ENCODE measurements at regions not wholly inside any gene's neighbourhood (a gene's known extent, or its start where the extent isn't known, plus 50 kb on each side); places are given as distances from the start of the nearest gene placed in this dataset.

- ChIA-PET POLR2A (no interaction called here), CTCF (no interaction called here)
- DNase-seq (ENCODE audit: low read depth, low spot score), result no peak
- no peak for TF ChIP-seq CTCF (IDR thresholded peaks at IDR 0.05; ENCODE audit: low read depth, low read length)
- Histone ChIP-seq H3K27me3 (ENCODE audit: control insufficient read depth, insufficient read depth, low read length) (no peaks in the 10 kb centered on the region), H3K9me3 (ENCODE audit: control insufficient read depth, insufficient read depth, low read length) (no peaks in the 10 kb centered on the region), H3K27ac (ENCODE audit: low read depth, low read length) (no peak overlapping the region), H3K4me3 (ENCODE audit: low read depth, low read length) (no peak overlapping the region)
Observed at GRCh38 chr4:117479673-117480072, 394.3 kb upstream of the TRAM1L1 start.

- no peak overlapping the region for H3K27ac ChIP-seq (ENCODE audit: low read depth, low read length)
- ChIA-PET POLR2A (no interaction called here), CTCF (no interaction called here)
- H3K4me3 ChIP-seq (ENCODE audit: low read depth, low read length), result no peak overlapping the region
- peak; percentile 75 for DNase-seq (ENCODE audit: low read depth, low spot score)
- no peak for TF ChIP-seq CTCF (IDR thresholded peaks at IDR 0.05; ENCODE audit: low read depth, low read length)
- no peaks in the 10 kb centered on the region for H3K9me3 ChIP-seq (ENCODE audit: control insufficient read depth, insufficient read depth, low read length)
- no peaks in the 10 kb centered on the region for H3K27me3 ChIP-seq (ENCODE audit: control insufficient read depth, insufficient read depth, low read length)
Observed at GRCh38 chr4:117481742-117482141, 396.4 kb upstream of the TRAM1L1 start.

GRCh38 chr4:117488692-117489091 lies 403.3 kb upstream of the TRAM1L1 start:
- CTCF ChIA-PET, result interaction anchor here (1.2 kb wide), 1 partner anchor 70 kb away, joined by 3 read pairs; no protein-coding TSS in a partner anchor
- POLR2A ChIA-PET, result no interaction called here
- H3K27ac ChIP-seq (ENCODE audit: low read depth, low read length), result no peak overlapping the region

GRCh38 chr4:117489107-117489506 lies 403.7 kb upstream of the TRAM1L1 start:
- ChIA-PET POLR2A (no interaction called here), CTCF (no interaction called here)
- H3K27me3 ChIP-seq (ENCODE audit: control insufficient read depth, insufficient read depth, low read length), result no peaks in the 10 kb centered on the region
- no peak for TF ChIP-seq CTCF (IDR thresholded peaks at IDR 0.05; ENCODE audit: low read depth, low read length)
- no peaks in the 10 kb centered on the region for H3K9me3 ChIP-seq (ENCODE audit: control insufficient read depth, insufficient read depth, low read length)
- DNase-seq (ENCODE audit: low read depth, low spot score), result no peak
- no peak overlapping the region for H3K4me3 ChIP-seq (ENCODE audit: low read depth, low read length)
- H3K27ac ChIP-seq (ENCODE audit: low read depth, low read length), result no peak overlapping the region

More at GRCh38 chr4:117488692-117489091, 403.3 kb upstream of the TRAM1L1 start:
- H3K9me3 ChIP-seq (ENCODE audit: control insufficient read depth, insufficient read depth, low read length), result no peaks in the 10 kb centered on the region
- no peaks in the 10 kb centered on the region for H3K27me3 ChIP-seq (ENCODE audit: control insufficient read depth, insufficient read depth, low read length)
- no peak overlapping the region for H3K4me3 ChIP-seq (ENCODE audit: low read depth, low read length)
- DNase-seq (ENCODE audit: low read depth, low spot score), result no peak
- no peak for TF ChIP-seq CTCF (IDR thresholded peaks at IDR 0.05; ENCODE audit: low read depth, low read length)

GRCh38 chr4:117491516-117491915 lies 406.1 kb upstream of the TRAM1L1 start:
- Histone ChIP-seq H3K9me3 (ENCODE audit: control insufficient read depth, insufficient read depth, low read length) (no peaks in the 10 kb centered on the region), H3K4me3 (ENCODE audit: low read depth, low read length) (no peak overlapping the region), H3K27ac (ENCODE audit: low read depth, low read length) (no peak overlapping the region), H3K27me3 (ENCODE audit: control insufficient read depth, insufficient read depth, low read length) (no peaks in the 10 kb centered on the region)
- POLR2A ChIA-PET, result no interaction called here
- no peak for TF ChIP-seq CTCF (IDR thresholded peaks at IDR 0.05; ENCODE audit: low read depth, low read length)
- CTCF ChIA-PET, result no interaction called here
- DNase-seq (ENCODE audit: low read depth, low spot score), result no peak
